ENCODE measurements at regions not wholly inside any gene's neighbourhood (a gene's known extent, or its start where the extent isn't known, plus 50 kb on each side); places are given as distances from the start of the nearest gene placed in this dataset.
"Not testable (repeated sequence)": the region's sequence is repeated elsewhere in the genome, so short reads cannot be mapped to it uniquely, and the experiment has no call there.

DNA sequence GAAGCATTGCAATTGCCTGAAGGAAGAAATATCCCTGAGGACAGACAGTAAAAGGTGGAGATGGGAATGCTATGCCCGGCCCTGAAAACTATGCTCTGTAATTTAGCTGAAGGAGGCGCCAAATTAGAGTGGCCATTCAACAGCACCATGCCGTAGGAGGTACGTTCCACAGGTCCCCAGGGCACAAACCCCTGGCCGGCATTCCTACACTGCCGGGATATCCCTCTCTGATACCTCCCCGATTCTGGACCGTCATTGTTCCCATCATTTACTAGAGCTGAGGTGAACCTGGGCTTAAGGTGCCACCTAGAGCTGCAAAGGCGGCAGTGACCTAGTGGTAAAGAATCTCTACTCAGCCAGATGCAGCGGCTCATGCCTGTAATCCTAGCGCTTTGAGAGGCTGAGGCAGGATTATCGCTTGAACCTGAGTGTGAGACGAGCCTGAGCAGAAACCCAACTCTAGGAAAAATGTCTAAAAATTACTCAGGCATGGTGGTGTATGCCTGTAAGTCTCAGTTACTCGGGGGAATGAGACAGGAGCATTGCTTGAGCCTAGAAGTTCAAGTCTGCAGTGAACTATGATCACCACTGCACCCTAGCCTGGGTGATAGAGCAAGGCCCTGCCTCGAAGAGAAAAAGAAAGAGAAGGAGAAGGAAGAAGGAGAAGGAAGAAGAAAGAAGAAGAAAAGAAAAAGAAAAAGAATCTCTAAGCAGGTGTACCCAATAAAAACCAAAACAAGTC lies 53.0 kb upstream of the TNKS2 start:
- DNase-seq (ENCODE audit: low read depth in 2 of 2): peak; percentile 11 to 17

DNA sequence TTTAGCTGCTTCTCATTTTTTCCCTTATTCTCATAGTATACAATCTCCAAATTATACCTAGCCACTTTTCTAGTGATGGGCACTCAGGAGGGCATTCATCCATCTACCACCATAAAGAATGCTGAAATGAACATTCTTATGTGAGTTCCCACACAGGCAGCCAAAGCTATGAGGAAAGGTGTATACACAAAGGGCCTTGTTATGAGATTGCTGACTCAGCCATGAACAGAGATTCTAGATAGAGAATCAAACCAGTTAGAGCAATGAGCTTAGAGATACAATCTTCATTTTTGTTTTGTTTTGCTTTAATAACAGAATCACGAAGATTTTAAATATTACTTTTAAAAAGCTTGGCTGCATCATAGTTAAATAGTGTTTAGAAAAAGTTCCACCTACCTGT lies 54.8 kb upstream of the TNKS2 start:
- no peak for DNase-seq (ENCODE audit: low read depth in 2 of 2)

DNA sequence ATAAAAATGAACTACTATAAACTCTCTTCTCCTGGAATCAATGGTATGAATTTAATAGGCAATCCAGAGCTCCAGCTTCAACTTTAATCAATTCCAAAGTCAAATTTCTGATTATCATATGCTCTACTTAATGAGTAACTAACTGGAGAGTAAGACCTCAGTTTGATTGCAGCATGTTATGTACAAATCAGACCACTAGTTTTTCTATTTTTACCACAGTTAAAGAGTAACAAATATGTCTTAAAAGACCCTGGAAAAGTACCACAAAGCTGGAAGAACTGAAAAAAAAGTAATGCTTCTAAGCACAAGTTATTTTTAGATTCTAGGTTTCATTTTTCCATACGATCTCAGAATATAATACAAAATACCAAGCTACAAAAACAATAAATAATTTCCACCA lies 56.0 kb upstream of the TNKS2 start:
- no peak for DNase-seq (ENCODE audit: low read depth in 2 of 2)

DNA sequence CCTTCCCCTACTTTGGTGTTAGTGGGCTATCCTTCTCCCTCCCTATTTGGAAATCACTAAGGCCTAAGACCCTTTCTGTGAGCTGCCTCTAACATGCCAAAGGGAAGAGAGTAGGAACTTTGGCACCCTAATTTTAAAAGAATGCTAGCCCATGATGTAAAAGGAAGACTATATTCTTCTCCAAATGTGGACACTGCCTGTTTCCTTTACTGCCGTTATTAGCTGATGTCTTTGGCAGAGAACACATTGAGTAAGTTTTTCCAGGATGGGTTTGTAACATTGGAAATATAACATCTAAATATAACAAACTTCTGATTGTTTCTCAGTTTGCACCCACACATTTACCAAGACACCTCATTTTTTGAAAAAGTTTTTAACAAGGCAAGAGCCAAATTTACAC lies 56.9 kb upstream of the TNKS2 start:
- DNase-seq (ENCODE audit: low read depth in 2 of 2): peak in 1 of 2 donors; percentile 32

DNA sequence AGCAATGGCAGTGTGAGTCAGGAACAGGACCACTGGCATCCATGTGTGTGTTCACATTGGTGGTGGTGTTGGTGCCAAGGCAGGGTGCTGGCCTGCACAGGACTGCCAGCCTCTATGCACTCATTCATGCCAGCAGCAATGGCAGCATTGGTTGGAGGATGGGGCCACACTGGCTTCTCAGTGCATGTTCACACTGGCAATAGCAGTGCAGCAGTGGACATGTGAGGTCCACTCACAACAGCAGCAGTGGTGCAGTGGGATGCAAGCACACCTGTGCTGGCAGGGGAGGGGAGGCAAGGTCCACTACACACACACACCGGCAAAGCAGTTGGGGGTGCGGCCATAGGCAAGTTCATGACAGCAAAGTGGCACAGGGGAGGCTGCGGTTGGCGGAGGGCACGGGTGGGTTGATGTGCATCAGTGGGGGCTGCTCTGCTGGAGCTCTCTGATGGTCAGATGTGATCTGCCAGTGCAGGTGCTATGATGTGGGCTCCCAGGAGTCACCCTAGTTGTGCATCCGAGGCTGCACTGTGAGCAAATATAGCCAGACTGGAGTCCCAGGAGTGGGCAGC lies 57.8 kb upstream of the TNKS2 start:
- no peak for DNase-seq (ENCODE audit: low read depth in 2 of 2)

DNA sequence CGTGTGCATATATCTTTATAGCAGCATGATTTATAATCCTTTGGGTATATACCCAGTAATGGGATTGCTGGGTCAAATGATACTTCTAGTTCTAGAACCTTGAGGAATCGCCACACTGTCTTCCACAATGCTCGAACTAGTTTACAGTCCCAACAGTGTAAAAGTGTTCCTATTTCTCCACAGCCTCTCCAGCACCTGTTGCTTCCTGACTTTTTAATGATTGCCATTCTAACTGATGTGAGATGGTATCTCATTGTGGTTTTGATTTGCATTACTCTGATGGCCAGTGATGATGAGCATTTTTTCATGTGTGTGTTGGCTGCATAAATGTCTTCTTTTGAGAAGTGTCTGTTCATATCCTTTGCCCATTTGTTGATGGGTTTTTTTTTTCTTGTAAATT lies 66.0 kb upstream of the TNKS2 start:
- not testable (repeated sequence) for DNase-seq (ENCODE audit: low read depth in 2 of 2)

DNA sequence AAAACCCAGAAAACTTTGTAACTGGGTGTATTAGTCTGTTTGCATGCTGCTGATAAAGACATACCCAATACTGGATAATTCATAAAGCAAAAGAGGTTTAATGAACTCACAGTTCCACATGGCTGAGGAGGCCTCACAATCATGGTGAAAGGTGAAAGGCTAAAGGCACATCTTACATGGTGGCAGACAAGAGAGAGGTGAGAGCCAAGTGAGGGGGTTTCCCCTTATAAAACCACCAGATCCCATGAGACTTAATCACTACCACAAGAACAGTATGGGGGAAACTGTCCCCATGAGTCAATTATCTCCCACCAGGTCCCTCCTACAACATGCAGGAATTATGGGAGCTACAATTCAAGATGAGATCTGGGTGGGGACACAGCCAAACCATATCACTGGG lies 68.9 kb upstream of the TNKS2 start:
- not testable (repeated sequence) for DNase-seq (ENCODE audit: low read depth in 2 of 2)

DNA sequence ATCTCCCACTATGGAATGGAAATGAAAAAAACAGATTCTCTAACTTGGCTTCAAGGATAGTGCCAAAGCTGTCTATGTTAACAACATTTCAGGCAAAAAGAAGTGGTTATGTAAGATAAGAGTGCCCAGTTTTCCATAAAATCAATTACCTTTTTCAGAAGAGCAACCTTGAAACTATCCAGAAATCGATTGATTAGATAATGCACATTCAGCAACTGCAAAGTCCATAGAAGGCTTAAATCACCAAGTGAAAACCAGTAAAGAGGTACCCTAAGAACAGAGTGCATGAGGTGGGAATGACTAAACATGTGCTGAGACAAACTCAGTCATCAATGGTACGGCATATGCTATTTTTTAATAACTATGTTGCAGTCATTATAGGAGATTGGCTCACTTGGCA lies 71.9 kb upstream of the TNKS2 start:
- DNase-seq (ENCODE audit: low read depth in 2 of 2): no peak

DNA sequence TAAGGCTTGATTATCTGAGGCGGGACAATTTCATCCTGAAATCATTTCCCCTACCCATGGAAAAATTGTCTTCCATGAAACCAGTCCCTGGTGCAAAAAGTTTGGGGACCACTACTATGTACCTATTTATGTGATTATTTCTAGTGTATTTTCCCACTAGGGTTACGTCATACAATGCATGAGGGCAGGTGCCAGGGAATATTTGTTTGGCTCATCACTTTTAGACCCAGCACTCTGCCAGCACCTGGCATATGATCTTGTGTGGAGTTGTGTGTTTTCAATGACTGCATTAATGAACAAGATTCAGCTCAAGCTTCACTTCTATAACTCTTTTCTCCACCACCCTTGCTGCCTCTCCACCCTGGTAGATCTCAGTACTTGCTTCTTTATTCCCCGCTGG lies 73.3 kb upstream of the TNKS2 start:
- DNase-seq (ENCODE audit: low read depth in 2 of 2): no peak

DNA sequence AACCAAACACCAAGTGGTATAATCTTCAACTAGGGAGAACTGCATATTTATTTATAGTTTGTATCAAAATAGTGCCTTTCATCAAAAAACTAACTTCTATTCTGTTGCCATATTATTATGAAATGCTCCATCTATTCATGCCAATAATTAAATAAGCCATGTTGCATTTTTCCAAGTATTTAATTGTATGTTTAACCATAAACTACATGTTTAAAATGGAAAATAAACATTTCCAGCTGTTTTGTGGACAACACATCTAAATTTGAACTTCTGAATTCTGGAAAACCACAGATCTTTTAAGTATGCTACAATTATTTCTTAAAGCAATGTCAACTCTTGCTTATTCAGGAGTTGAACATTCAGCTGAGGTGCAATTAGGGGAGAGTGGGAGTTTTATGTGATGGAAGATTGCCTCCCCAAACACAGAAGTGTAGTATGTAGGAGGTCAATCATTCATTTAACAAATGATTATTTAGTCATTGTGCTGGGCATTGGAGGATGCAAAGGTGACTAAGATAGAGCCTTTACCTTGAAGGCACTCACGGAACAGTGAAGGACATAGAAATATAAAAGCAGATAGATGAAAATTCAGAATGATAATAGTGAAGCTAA lies 80.7 kb upstream of the PPP1R3C start:
- no peak for DNase-seq (ENCODE audit: low read depth in 2 of 2)

DNA sequence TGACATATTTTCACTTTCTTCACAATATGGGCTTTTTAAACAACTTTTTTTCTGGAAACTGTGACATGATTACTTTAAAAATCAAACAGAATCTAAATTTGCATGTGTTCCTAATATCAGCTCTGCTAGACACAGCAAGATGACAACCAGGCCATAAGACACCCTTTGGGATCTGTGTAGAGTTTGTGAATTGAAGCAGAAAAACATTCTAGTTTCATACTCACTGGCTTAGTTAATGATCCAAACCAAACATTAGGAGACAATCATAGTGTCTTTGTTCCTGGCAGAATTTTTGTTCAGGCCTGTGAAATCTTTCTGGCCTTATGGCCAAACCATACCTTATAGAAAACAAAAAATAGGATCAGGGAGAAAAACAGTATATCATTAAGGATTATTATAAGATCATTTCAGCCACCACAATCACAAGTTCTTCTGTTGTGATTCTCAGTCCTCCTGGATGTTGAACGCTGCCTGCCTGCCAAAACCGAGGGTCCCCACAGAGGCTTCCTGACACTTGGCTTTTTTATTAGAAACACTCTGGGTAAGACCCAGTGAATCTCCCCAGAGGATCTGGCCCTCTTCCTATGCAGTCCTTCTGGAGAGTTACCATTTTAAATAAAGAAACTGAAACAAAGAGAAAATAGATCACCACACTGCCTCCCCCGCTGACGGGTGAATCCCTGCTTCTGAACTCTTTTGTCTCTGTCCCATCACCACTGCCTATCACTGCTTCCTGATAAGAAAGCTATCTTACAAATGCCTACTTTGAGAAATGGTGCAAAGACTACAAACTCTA lies 79.2 kb upstream of the PPP1R3C start:
- DNase-seq (ENCODE audit: low read depth in 2 of 2): no peak

DNA sequence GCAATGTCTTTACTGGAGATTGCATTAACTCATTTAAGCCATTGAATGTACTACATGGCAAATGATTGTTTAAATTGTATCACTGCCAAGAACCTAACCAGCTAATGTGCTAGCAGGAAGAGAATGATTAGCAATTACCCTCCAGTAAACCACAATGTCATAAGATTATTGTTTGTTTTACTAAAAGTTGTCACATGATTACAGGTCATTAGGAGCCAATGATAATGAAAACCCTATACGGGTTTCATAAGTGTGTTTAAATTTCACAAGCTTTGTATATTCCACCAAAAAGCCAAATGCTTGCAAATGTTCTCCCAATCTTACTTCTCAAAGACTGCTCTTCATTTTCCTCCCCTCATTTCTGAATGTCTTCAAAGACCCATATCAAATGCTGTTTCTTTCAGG lies 76.5 kb upstream of the PPP1R3C start:
- peak; percentile 12 to 51 for DNase-seq (ENCODE audit: low read depth in 2 of 2)

DNA sequence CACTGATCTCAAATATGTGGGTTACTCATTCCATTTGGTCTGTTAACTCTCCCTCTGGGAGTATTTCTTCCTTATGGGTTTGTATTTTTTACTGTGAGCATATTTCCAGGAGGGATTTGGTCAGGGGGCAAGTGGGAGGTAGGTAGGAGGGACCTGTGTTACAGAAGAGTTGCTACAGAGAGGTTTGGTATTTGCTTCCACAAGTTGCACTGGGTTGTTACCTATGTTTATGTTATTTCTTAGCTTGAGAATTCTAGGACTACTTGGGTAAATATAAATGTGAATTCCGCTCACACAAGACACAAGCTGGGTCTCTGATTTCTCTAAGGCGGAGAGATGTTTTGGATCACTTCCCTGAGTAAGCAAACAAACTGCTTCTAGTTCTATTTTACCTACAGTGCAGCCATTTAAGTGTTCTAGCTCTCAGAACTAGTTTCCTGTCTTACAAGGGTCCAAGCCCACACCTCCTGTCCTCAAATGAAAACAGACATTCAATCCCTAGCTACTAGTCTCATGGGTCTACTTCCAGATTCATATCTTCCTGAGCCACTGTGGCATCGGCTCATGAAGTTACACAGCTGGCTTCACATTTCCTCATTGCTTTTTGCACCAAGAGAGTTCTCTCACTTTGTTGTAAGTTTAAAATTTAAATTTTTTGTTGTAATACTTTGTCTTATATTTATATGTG lies 75.4 kb upstream of the PPP1R3C start:
- DNase-seq (ENCODE audit: low read depth in 2 of 2): no peak

DNA sequence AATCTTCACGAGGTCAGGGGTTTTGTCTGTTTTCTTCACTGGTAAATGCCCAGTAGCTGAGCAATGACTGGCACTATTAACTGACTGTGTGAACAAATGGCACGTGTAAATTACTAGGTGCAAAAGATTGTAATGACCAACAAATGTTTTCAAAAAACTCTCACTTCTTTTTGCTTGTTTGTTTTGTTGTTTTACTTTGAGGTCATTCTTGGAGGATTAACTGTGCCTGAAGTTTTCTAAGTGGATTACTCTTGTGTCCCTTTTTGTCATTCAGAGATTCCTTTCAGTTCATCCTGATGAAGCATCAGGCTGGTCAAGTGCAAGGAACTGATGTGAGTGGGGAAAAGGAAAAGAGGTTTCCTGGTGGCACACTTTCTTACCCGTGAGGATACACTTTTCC lies 74.4 kb upstream of the PPP1R3C start:
- DNase-seq (ENCODE audit: low read depth in 2 of 2): no peak

DNA sequence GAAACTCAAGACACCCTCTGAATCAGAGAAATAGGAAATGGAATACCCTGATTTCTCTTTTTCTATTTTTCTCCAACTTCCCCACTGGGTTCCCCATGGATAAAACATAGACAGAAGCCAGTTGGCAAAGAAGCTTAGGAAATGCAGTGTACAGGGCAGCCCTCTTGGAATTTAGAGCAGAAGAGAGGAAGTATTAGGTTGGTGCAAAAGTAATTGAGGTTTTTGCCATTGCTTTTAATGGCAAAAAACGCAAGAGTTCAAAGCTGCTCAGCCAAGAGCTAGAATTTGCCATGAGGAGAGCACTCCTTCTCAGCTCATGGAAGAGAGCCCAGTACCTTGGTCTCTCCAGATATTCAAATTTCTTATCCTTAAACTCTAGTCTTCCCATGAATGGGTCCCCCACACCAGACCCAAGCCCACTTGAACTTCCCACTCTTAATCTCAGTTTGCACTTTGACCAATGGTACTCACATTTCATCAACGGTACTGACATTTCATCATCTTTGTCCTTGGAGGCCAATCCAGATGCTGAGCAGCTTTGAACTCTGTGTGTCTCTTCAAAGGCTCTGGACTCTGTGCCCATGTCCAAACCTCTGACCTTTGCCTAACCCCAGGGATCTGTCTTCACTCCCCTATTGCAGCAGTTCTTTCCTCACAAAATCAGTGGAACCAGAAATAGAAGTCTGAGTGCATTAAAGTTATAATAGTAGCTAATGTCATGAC lies 73.2 kb upstream of the PPP1R3C start:
- DNase-seq (ENCODE audit: low read depth in 2 of 2): no peak

DNA sequence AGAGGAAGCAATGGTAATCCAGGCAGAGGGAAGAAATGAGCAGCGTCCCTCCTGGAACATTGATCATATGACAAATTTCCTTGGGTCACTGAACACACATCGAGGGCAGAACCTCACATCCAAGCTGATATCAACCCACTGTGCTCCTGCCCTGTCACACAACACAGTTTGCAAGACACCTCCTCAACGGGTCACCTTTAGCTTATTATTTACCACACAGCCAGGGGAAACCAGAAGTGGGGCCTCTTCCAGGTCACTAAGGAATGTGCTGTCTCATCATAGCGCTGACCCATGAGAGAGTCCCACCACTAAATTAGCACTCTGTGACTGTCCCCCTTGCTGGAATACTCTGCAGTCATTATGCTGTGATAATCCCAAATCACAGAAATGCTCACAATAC lies 69.7 kb upstream of the PPP1R3C start:
- DNase-seq (ENCODE audit: low read depth in 2 of 2): peak in 1 of 2 donors; percentile 5

DNA sequence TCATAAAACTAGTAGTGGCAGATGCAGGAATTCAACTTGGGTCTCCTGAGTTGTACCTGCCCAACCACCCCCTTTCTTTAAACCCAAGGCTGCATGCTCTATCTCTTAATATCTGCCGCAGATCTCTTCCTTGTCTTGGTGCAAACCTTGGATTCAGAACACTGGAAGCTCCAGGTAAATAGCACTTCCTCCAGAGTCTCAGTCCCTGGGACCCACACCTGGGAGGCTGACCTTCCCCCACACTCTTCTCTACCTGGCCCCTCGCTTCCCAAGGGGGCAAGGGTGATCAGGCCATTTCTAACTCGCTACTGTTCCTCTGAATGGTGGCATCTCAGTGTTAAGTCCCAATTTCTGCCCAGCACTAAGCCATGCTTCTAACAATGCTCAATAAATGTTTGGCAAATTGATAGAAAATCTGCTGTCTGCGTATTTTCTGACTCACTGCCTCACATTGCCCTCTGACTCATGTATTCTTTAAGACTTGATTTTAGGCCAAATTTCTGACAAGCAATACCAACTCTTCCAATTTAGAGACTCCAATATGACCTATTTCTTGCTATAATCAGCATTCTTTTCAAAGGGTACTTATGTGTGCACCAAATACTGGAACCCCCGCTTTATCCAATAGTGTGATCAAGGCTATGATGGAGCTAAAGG lies 68.0 kb upstream of the PPP1R3C start:
- DNase-seq (ENCODE audit: low read depth in 2 of 2): peak in 1 of 2 donors; percentile 74

DNA sequence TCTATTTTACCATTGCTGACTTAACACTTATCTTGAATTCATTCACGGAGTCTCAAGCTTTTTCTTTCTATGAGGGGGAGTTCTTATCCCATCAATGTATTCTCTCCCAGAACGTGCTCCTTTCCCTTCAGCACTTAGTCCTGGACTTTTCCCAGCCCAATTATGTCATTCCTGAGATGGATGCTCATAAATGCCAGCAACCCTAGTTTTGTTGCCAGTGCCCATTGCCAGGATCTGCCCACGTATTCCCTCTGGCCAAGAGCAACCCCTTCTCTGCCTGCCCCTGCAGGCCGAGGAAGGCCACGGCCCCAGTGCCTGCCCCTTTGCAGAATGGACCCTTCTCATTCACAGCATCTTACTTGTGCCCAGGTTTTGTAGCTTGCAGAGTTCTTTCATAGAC lies 67.4 kb upstream of the PPP1R3C start:
- no peak for DNase-seq (ENCODE audit: low read depth in 2 of 2)

DNA sequence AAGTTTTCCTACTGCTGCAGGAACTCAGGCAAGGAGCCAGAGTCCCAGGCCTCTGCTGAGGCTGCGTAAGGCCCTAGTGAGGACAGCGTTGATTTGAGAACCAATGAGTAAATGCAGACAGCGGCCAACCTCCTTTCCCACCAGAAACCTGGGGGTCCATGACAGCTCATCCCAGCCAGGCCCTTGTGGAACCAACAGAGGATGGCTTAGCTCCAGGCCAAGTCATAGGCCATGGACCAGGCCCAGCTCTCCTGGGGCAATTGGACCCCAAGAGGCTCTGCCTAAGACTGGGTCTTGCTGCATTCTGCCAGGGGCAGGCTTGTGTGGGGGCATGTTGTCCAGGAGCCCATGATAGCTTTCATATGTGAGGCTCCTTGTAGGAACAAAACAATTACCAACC lies 65.4 kb upstream of the PPP1R3C start:
- no peak for DNase-seq (ENCODE audit: low read depth in 2 of 2)

DNA sequence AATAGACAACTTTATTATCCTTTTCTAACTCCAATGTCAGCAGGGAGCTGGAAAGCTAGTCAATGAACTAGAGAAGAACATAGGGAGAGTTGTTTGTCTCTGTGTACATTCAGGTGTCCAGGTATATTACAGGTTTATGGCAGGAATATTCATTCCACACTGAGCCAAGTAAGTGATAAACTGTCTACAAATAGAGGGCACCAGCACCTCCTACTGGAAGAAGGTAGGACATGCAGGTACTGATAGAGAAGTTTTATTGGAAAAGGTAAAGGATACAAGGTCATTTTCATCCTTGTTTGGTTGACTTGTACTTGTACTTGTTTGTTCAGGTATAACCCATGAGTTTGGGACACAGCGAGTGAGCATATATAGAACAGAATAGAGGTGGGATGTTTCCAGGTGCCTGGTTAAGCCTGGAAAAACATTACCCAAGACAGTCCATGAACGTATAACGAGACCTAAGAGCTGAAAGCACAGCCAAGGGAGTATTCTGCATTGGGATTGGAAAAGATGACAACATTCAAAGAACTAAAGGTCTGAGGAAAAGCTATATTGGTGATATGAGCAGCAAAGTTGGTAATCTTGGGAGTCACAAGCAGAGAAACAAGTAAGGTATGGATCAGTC lies 61.4 kb upstream of the PPP1R3C start:
- DNase-seq (ENCODE audit: low read depth in 2 of 2): peak; percentile 54 to 57
